Endothelial cell of umbilical vein (primary cell): ENCODE measurements at regions not wholly inside any gene's neighbourhood (a gene's known extent, or its start where the extent isn't known, plus 50 kb on each side); places are given as distances from the start of the nearest gene placed in this dataset.

Experiments
- BruUV-seq: library from RNA; stranded (reverse); fragments of 400-500 nt; replicated peaks from 2 replicates; lab custom pipeline; 2021; lab: Mats Ljungman, UMichigan
- CTCF ChIA-PET: fragments of 300-600, 350-600 bp; sonication (Branson Sonifier 250); formaldehyde crosslinking; loops from one replicate; lab custom pipeline; 2021; ENCODE audit warnings: antibody characterized with exemption, inconsistent platforms; lab: Charles Lee
- POLR2A ChIA-PET: fragments of 300-600, 350-600 bp; sonication (Branson Sonifier 250); formaldehyde crosslinking; loops from one replicate; lab custom pipeline; 2021; ENCODE audit warnings: antibody characterized with exemption, inconsistent platforms; lab: Charles Lee
- DNase-seq: peaks from one replicate; pipeline ENCODE4 v3.0.0-alpha.2; 2011; ENCODE audit warnings: low read depth, low spot score
- FAIRE-seq: peaks from 2 replicates; lab custom pipeline; 2011; peaks lifted over from hg19 to GRCh38; lab: Jason Lieb, UNC
- H2AFZ ChIP-seq: 2 replicates; pipeline ENCODE4 v1.6.0; 2012; ENCODE audit warnings: low read depth, low read length, control low read depth, inconsistent platforms
- H3K27ac ChIP-seq: 2 replicates; pipeline ENCODE4 v1.5.1; 2011; ENCODE audit warnings: low read depth, mild to moderate bottlenecking, control low read depth, low read length, moderate library complexity; ENCODE audit not compliant: insufficient read depth
- H3K27me3 ChIP-seq, 2 experiments: 2 replicates each; pipeline versions ENCODE4 v1.6.0 to v1.6.1; 2011; ENCODE audit warnings: low read length in 2 of 2, mixed read lengths in 1 of 2; ENCODE audit not compliant: control insufficient read depth in 2 of 2, insufficient read depth in 2 of 2
- H3K36me3 ChIP-seq, 2 experiments: 2 replicates in 1 of 2; 3 replicates in 1 of 2; pipeline ENCODE4 v1.5.1; 2011; ENCODE audit warnings: low read length in 2 of 2, mild to moderate bottlenecking in 1 of 2, moderate library complexity in 1 of 2; ENCODE audit not compliant: control insufficient read depth in 2 of 2, insufficient read depth in 2 of 2; ENCODE audit errors: extremely low read depth in 1 of 2
- H3K4me1 ChIP-seq: 3 replicates; pipeline ENCODE4 v1.5.1; 2011; ENCODE audit warnings: mild to moderate bottlenecking, low read length; ENCODE audit not compliant: control insufficient read depth, insufficient read depth; ENCODE audit errors: extremely low read depth
- H3K4me2 ChIP-seq: 2 replicates; pipeline ENCODE4 v1.6.1; 2011; ENCODE audit warnings: low read length, control low read depth, mixed read lengths; ENCODE audit not compliant: insufficient read depth
- H3K4me3 ChIP-seq, 3 experiments: fragments of 200-600 bp in 1 of 3; sonication (generic), shearing (Covaris generic) in 1 of 3; replicated peaks in 1 of 3; 2 replicates each; pipeline ENCODE4 v1.5.1; 2011 to 2016; ENCODE audit warnings: control low read depth in 3 of 3, low read length in 3 of 3, mild to moderate bottlenecking in 2 of 3, inconsistent platforms in 1 of 3, low read depth in 1 of 3, moderate library complexity in 1 of 3; ENCODE audit not compliant: insufficient read depth in 1 of 3
- H3K79me2 ChIP-seq: 2 replicates; pipeline ENCODE4 v1.6.0; 2012; ENCODE audit warnings: low read length, inconsistent platforms; ENCODE audit not compliant: control insufficient read depth, insufficient read depth
- H3K9ac ChIP-seq: replicated peaks from 2 replicates; pipeline ENCODE3; 2011; ENCODE audit warnings: low read length, control low read depth; ENCODE audit not compliant: insufficient read depth; ENCODE audit errors: extremely low read depth
- H3K9me1 ChIP-seq: replicated peaks from 3 replicates; pipeline ENCODE4 v1.6.0; 2011; ENCODE audit warnings: mild to moderate bottlenecking, low read length; ENCODE audit not compliant: control insufficient read depth, insufficient read depth; ENCODE audit errors: extremely low read depth
- H3K9me3 ChIP-seq: replicated peaks from 2 replicates; pipeline ENCODE4 v1.5.1; 2012; ENCODE audit warnings: low read length, inconsistent platforms; ENCODE audit not compliant: control insufficient read depth, insufficient read depth
- H4K20me1 ChIP-seq: replicated peaks from 2 replicates; pipeline ENCODE3; 2011; ENCODE audit warnings: mild to moderate bottlenecking, low read length; ENCODE audit not compliant: control insufficient read depth, insufficient read depth; ENCODE audit errors: extremely low read depth
- CTCF ChIP-seq, 2 donors: IDR thresholded peaks; 1 replicate in 1 of 2; 2 replicates in 1 of 2; pipeline ENCODE4 v1.5.1; 2011; ENCODE audit warnings: low read length in 2 of 2, mild to moderate bottlenecking in 2 of 2, moderate library complexity in 2 of 2, control low read depth in 1 of 2, inconsistent platforms in 1 of 2, low read depth in 1 of 2; ENCODE audit not compliant: insufficient read depth in 1 of 2; ENCODE audit errors: extremely low read depth in 1 of 2
- EZH2 ChIP-seq: IDR thresholded peaks from 2 replicates; pipeline ENCODE4 v1.6.1; 2012; ENCODE audit warnings: borderline replicate concordance, low read depth, mild to moderate bottlenecking, moderate library complexity, low read length, inconsistent platforms; ENCODE audit not compliant: severe bottlenecking
- FOS ChIP-seq: IDR thresholded peaks from 2 replicates; pipeline ENCODE4 v1.6.1; 2011; ENCODE audit warnings: mild to moderate bottlenecking, low read length, moderate library complexity, borderline replicate concordance; ENCODE audit not compliant: insufficient read depth
- GATA2 ChIP-seq: IDR thresholded peaks from 2 replicates; pipeline ENCODE4 v1.7.0; 2011; ENCODE audit warnings: low read depth, mild to moderate bottlenecking, moderate library complexity, mixed read lengths, low read length; ENCODE audit not compliant: insufficient read length, insufficient read depth
- JUN ChIP-seq: IDR thresholded peaks from 2 replicates; pipeline ENCODE4 v1.6.1; 2011; ENCODE audit warnings: borderline replicate concordance, low read depth; ENCODE audit not compliant: insufficient read length, insufficient read depth
- MAX ChIP-seq: IDR thresholded peaks from 2 replicates; pipeline ENCODE4 v1.6.1; 2011; ENCODE audit not compliant: insufficient read depth, insufficient read length
- MYC ChIP-seq: IDR thresholded peaks from one replicate; pipeline ENCODE4 v1.6.1; 2011; ENCODE audit warnings: mild to moderate bottlenecking, low read depth, low read length
- POLR2A ChIP-seq: IDR thresholded peaks from 2 replicates; pipeline ENCODE4 v1.6.1; 2012; ENCODE audit warnings: low read depth, mild to moderate bottlenecking, control low read depth, low read length
- POLR2AphosphoS5 ChIP-seq: IDR thresholded peaks from 2 replicates; pipeline ENCODE4 v1.6.1; 2012; ENCODE audit warnings: low read depth, mild to moderate bottlenecking, control low read depth, low read length, moderate library complexity; ENCODE audit not compliant: insufficient read depth
- dilution Hi-C: fragments of 300-500 bp; cut with MboI; formaldehyde crosslinking; loops from one replicate; pipeline ENCODE4 v1.15.0; 2019; ENCODE audit warnings: low sequenced_read_pairs; ENCODE audit not compliant: extremely low pct_ligation_motif_present
- intact Hi-C: fragments of 100-400 bp; cut with micrococcal nuclease; formaldehyde crosslinking; loops from one replicate; pipeline ENCODE4 v1.10.0; 2022

GRCh38 chr9:102113191-102113590, 374.7 kb upstream of the GRIN3A start:
- dilution Hi-C loops (no loop called here), intact Hi-C loops (no loop called here)
- Histone ChIP-seq H3K4me2 (no peak overlapping the region), H4K20me1 (no peaks in the 10 kb centered on the region), H3K4me1 (no peaks in the 10 kb centered on the region), H3K9me1 (no peaks in the 10 kb centered on the region), H3K27ac (no peak overlapping the region), H3K9ac (no peak overlapping the region), H3K27me3 (no peaks in the 10 kb centered on the region), H2AFZ (no peak overlapping the region), H3K36me3 (no peaks in the 10 kb centered on the region), H3K79me2 (no peaks in the 10 kb centered on the region), H3K4me3 (no peak overlapping the region), H3K9me3 (peaks cover 3% of the 10 kb centered on the region)
- no TSS peak for BruUV-seq
- FAIRE-seq (no peak), DNase-seq (no peak)
- TF ChIP-seq FOS (no peak), POLR2A (no peak), MAX (no peak), EZH2 (no peak), JUN (no peak), GATA2 (no peak), CTCF (IDR thresholded peaks at IDR 0.05; ENCODE audit: extremely low read depth in 1 of 2, insufficient read depth in 1 of 2, low read depth in 1 of 2, low read length in 2 of 2) (no peak), POLR2AphosphoS5 (no peak), MYC (no peak)
- ChIA-PET CTCF (no interaction called here), POLR2A (no interaction called here)
